Spleen (tissue), 11 donors: ENCODE measurements at regions not wholly inside any gene's neighbourhood (a gene's known extent, or its start where the extent isn't known, plus 50 kb on each side); places are given as distances from the start of the nearest gene placed in this dataset.

Source experiments
- DNase-seq: peaks from one replicate; pipeline ENCODE4 v3.0.0-alpha.2; 2020
- H3K27ac ChIP-seq, 8 donors: fragments of 200-600 bp; sonication (generic) in 7 of 8; 1 replicate in 4 of 8; 2 replicates in 4 of 8; pipeline versions ENCODE4 v1.5.0 to v1.8.0; 2016 to 2021; ENCODE audit warnings: inconsistent platforms in 4 of 8, mild to moderate bottlenecking in 4 of 8, moderate library complexity in 1 of 8
- H3K27me3 ChIP-seq, 7 donors: fragments of 200-600 bp; sonication (generic) in 6 of 7; replicated peaks in 1 of 7; 1 replicate in 4 of 7; 2 replicates in 3 of 7; pipeline versions ENCODE4 v1.5.0 to v1.8.0; 2016 to 2021; ENCODE audit warnings: inconsistent platforms in 3 of 7, mild to moderate bottlenecking in 1 of 7
- H3K36me3 ChIP-seq, 6 donors: fragments of 200-600 bp; sonication (generic) in 5 of 6; 1 replicate in 4 of 6; 2 replicates in 2 of 6; pipeline versions ENCODE4 v1.5.0 to v1.8.0; 2016 to 2021; ENCODE audit warnings: inconsistent platforms in 2 of 6
- H3K4me1 ChIP-seq, 6 donors: fragments of 200-600 bp; sonication (generic) in 5 of 6; 1 replicate in 3 of 6; 2 replicates in 3 of 6; pipeline versions ENCODE4 v1.5.0 to v1.8.0; 2016 to 2021; ENCODE audit warnings: inconsistent platforms in 3 of 6
- H3K4me3 ChIP-seq, 8 donors: fragments of 200-600 bp; sonication (generic) in 7 of 8; 1 replicate in 4 of 8; 2 replicates in 4 of 8; pipeline versions ENCODE4 v1.5.0 to v1.8.0; 2016 to 2021; ENCODE audit warnings: inconsistent platforms in 4 of 8, mild to moderate bottlenecking in 4 of 8, moderate library complexity in 2 of 8
- H3K9me3 ChIP-seq, 8 donors: fragments of 200-600 bp; sonication (generic) in 7 of 8; 1 replicate in 4 of 8; 2 replicates in 4 of 8; pipeline versions ENCODE4 v1.5.0 to v1.8.0; 2016 to 2021; ENCODE audit warnings: inconsistent platforms in 4 of 8
- CTCF ChIP-seq, 11 experiments: fragments of 200-600 bp in 7 of 11; fragments of 450-650 bp in 4 of 11; sonication (generic) in 4 of 11; IDR thresholded peaks in 8 of 11; conservative IDR thresholded peaks in 3 of 11; 1 replicate in 7 of 11; 2 replicates in 4 of 11; pipeline versions ENCODE4 v1.4.0 to v1.8.0; 2016 to 2021; ENCODE audit warnings: antibody characterized with exemption in 11 of 11, inconsistent platforms in 4 of 11, mild to moderate bottlenecking in 1 of 11
- POLR2A ChIP-seq, 3 donors: fragments of 450-650 bp; IDR thresholded peaks; one replicate each; pipeline ENCODE4 v1.5.1; 2017; ENCODE audit warnings: antibody characterized with exemption in 3 of 3, mild to moderate bottlenecking in 1 of 3
- POLR2AphosphoS5 ChIP-seq, 3 donors: sonication (generic); formaldehyde crosslinking; IDR thresholded peaks; one replicate each; pipeline ENCODE4 v1.5.1; 2017; ENCODE audit warnings: antibody characterized with exemption in 3 of 3
- WGBS, 5 donors: extraction: QIAGEN DNeasy Blood & Tissue Kit in 3 of 5; methylation state at CpG; one replicate each; pipeline versions ENCODE4 v1.1.5 to v1.1.7; 2013 to 2018; 5-methylcytosine and 5-hydroxymethylcytosine counted together
- intact Hi-C: fragments of 100-400 bp; cut with DNase I; formaldehyde crosslinking; loops from one replicate; pipeline ENCODE4 v1.15.0; 2023; ENCODE audit warnings: low total_unique reads
- donor health status: healthy with polysubstance abuse.
- donor health status: DM: no; HTN: no; CAD: no; lungs with moderate emphysema.
- donor health status: DM: no; HTN: no; CAD: no.
- donor health status: Bipolar disorder and iron deficiency.
- donor health status: healthy.
- donor health status: DM: no; HTN: no; CAD: no.
- donor health status: DM: yes; HTN: yes; CAD: no.

GRCh38 chr2:139099721-139100120 is 319.5 kb upstream of the NXPH2 start:
- no peak for DNase-seq
- H3K4me1 ChIP-seq, result no peaks in the 10 kb centered on the region
- WGBS, 5 donors, result 33 to 86% (median 81%) methylated on average over 1 of the region's 1 CpG

GRCh38 chr2:139098961-139099360 is 318.8 kb upstream of the NXPH2 start:
- DNase-seq, result no peak
- no peaks in the 10 kb centered on the region for H3K4me1 ChIP-seq
- WGBS, 5 donors, result 74 to 97% (median 77%) methylated on average over 2 of the region's 2 CpGs
- intact Hi-C loops, result no loop called here
- H3K27ac ChIP-seq, result no peak overlapping the region
- TF ChIP-seq POLR2AphosphoS5 (IDR thresholded peaks at IDR 0.05), result no peak
- TF ChIP-seq POLR2A (IDR thresholded peaks at IDR 0.05), result no peak
- no peak for TF ChIP-seq CTCF (IDR thresholded peaks at IDR 0.05 in 8 of 11, conservative IDR thresholded peaks at IDR 0.05 in 3 of 11)
- peaks cover 0 to 22% (median under 1%) of the 10 kb centered on the region in 8 donors for H3K9me3 ChIP-seq
- no peaks in the 10 kb centered on the region for H3K36me3 ChIP-seq
- no peak overlapping the region for H3K4me3 ChIP-seq
- no peaks in the 10 kb centered on the region for H3K27me3 ChIP-seq

More at GRCh38 chr2:139099721-139100120, 319.5 kb upstream of the NXPH2 start:
- H3K4me3 ChIP-seq, result no peak overlapping the region
- no peaks in the 10 kb centered on the region for H3K27me3 ChIP-seq
- intact Hi-C loops, result no loop called here
- TF ChIP-seq POLR2AphosphoS5 (IDR thresholded peaks at IDR 0.05) (no peak), CTCF (IDR thresholded peaks at IDR 0.05 in 8 of 11, conservative IDR thresholded peaks at IDR 0.05 in 3 of 11) (no peak), POLR2A (IDR thresholded peaks at IDR 0.05) (no peak)
- H3K36me3 ChIP-seq, result no peaks in the 10 kb centered on the region
- H3K27ac ChIP-seq, result no peak overlapping the region
- H3K9me3 ChIP-seq, result peaks cover 0 to 20% (median 6%) of the 10 kb centered on the region in 8 donors

GRCh38 chr2:139083121-139083520 is 302.9 kb upstream of the NXPH2 start:
- Histone ChIP-seq H3K27ac (no peak overlapping the region), H3K4me3 (no peak overlapping the region), H3K36me3 (no peaks in the 10 kb centered on the region), H3K27me3 (no peaks in the 10 kb centered on the region), H3K9me3 (peaks cover 0 to 11% (median 0%) of the 10 kb centered on the region in 8 donors), H3K4me1 (no peaks in the 10 kb centered on the region)
- TF ChIP-seq POLR2AphosphoS5 (IDR thresholded peaks at IDR 0.05) (no peak), POLR2A (IDR thresholded peaks at IDR 0.05) (no peak), CTCF (IDR thresholded peaks at IDR 0.05 in 8 of 11, conservative IDR thresholded peaks at IDR 0.05 in 3 of 11) (no peak)
- intact Hi-C loops, result no loop called here
- no peak for DNase-seq

- H3K27ac ChIP-seq, result no peak overlapping the region
- no peak for DNase-seq
- intact Hi-C loops, result no loop called here
- peaks cover 0 to 4% (median 0%) of the 10 kb centered on the region in 8 donors for H3K9me3 ChIP-seq
- H3K27me3 ChIP-seq, result no peaks in the 10 kb centered on the region
- no peak overlapping the region for H3K4me3 ChIP-seq
- TF ChIP-seq POLR2A (IDR thresholded peaks at IDR 0.05) (no peak), CTCF (IDR thresholded peaks at IDR 0.05 in 8 of 11, conservative IDR thresholded peaks at IDR 0.05 in 3 of 11) (no peak), POLR2AphosphoS5 (IDR thresholded peaks at IDR 0.05) (no peak)
- H3K4me1 ChIP-seq, result no peaks in the 10 kb centered on the region
- no peaks in the 10 kb centered on the region for H3K36me3 ChIP-seq
Measured at GRCh38 chr2:139080244-139080643, 300.1 kb upstream of the NXPH2 start.
